ENCODE measurements at regions not wholly inside any gene's neighbourhood (a gene's known extent, or its start where the extent isn't known, plus 50 kb on each side); places are given as distances from the start of the nearest gene placed in this dataset.

- in situ Hi-C loops (cut with MboI; ENCODE audit: low sequenced_read_pairs, unreplicated experiment) = no loop called here
- TF ChIP-seq CTCF (IDR thresholded peaks at IDR 0.05; ENCODE audit: borderline replicate concordance, control extremely low read depth, extremely low read depth, insufficient read depth, missing control alignments) = no peak
- DNase-seq (ENCODE audit: low spot score) = no peak
Measured at GRCh38 chr14:25110106-25110505, 60.2 kb upstream of the STXBP6 start.

- DNase-seq (ENCODE audit: low spot score) = no peak
- TF ChIP-seq CTCF (IDR thresholded peaks at IDR 0.05; ENCODE audit: borderline replicate concordance, control extremely low read depth, extremely low read depth, insufficient read depth, missing control alignments) = no peak
- in situ Hi-C loops (cut with MboI; ENCODE audit: low sequenced_read_pairs, unreplicated experiment) = no loop called here
Measured at GRCh38 chr14:25108959-25109358, 59.0 kb upstream of the STXBP6 start.

- TF ChIP-seq CTCF (IDR thresholded peaks at IDR 0.05; ENCODE audit: borderline replicate concordance, control extremely low read depth, extremely low read depth, insufficient read depth, missing control alignments) = no peak
- DNase-seq (ENCODE audit: low spot score) = no peak
- in situ Hi-C loops (cut with MboI; ENCODE audit: low sequenced_read_pairs, unreplicated experiment) = no loop called here
Measured at GRCh38 chr14:25108291-25108690, 58.3 kb upstream of the STXBP6 start.

- in situ Hi-C loops (cut with MboI; ENCODE audit: low sequenced_read_pairs, unreplicated experiment) = no loop called here
- DNase-seq (ENCODE audit: low spot score) = no peak
- TF ChIP-seq CTCF (IDR thresholded peaks at IDR 0.05; ENCODE audit: borderline replicate concordance, control extremely low read depth, extremely low read depth, insufficient read depth, missing control alignments) = no peak
Measured at GRCh38 chr14:25103820-25104219, 53.9 kb upstream of the STXBP6 start.

GRCh38 chr14:25103271-25103670 lies 53.3 kb upstream of the STXBP6 start:
- TF ChIP-seq CTCF (IDR thresholded peaks at IDR 0.05; ENCODE audit: borderline replicate concordance, control extremely low read depth, extremely low read depth, insufficient read depth, missing control alignments) = no peak
- in situ Hi-C loops (cut with MboI; ENCODE audit: low sequenced_read_pairs, unreplicated experiment) = no loop called here
- no peak for DNase-seq (ENCODE audit: low spot score)

- in situ Hi-C loops (cut with MboI; ENCODE audit: low sequenced_read_pairs, unreplicated experiment) = no loop called here
- no peak for TF ChIP-seq CTCF (IDR thresholded peaks at IDR 0.05; ENCODE audit: borderline replicate concordance, control extremely low read depth, extremely low read depth, insufficient read depth, missing control alignments)
- no peak for DNase-seq (ENCODE audit: low spot score)
Measured at GRCh38 chr14:25102788-25103187, 52.8 kb upstream of the STXBP6 start.

- DNase-seq (ENCODE audit: low spot score) = no peak
- in situ Hi-C loops (cut with MboI; ENCODE audit: low sequenced_read_pairs, unreplicated experiment) = no loop called here
- no peak for TF ChIP-seq CTCF (IDR thresholded peaks at IDR 0.05; ENCODE audit: borderline replicate concordance, control extremely low read depth, extremely low read depth, insufficient read depth, missing control alignments)
Measured at GRCh38 chr14:25101276-25101675, 51.3 kb upstream of the STXBP6 start.
